Fibroblast of lung (primary cell): ENCODE measurements at regions not wholly inside any gene's neighbourhood (a gene's known extent, or its start where the extent isn't known, plus 50 kb on each side); places are given as distances from the start of the nearest gene placed in this dataset.
"Not testable (repeated sequence)": the region's sequence is repeated elsewhere in the genome, so short reads cannot be mapped to it uniquely, and the experiment has no call there.

Source experiments
- DNase-seq, 2 donors: peaks; one replicate each; pipeline versions ENCODE4 v3.0.0 to v3.0.0-alpha.2; 2010; ENCODE audit warnings: low read depth in 2 of 2
- H2AFZ ChIP-seq: 2 replicates; pipeline ENCODE4 v1.5.1; 2012; ENCODE audit warnings: low read length, control low read depth, inconsistent platforms
- H3K27ac ChIP-seq: 2 replicates; pipeline ENCODE4 v1.5.1; 2011; ENCODE audit warnings: low read length, control low read depth; ENCODE audit not compliant: insufficient read depth
- H3K27me3 ChIP-seq: 2 replicates; pipeline ENCODE4 v1.5.1; 2011; ENCODE audit warnings: mild to moderate bottlenecking, low read length; ENCODE audit not compliant: control insufficient read depth, insufficient read depth
- H3K36me3 ChIP-seq: 2 replicates; pipeline ENCODE4 v1.5.1; 2011; ENCODE audit warnings: low read length; ENCODE audit not compliant: control insufficient read depth, insufficient read depth
- H3K4me1 ChIP-seq: 2 replicates; pipeline ENCODE4 v1.5.1; 2011; ENCODE audit warnings: low read length; ENCODE audit not compliant: control insufficient read depth, insufficient read depth; ENCODE audit errors: extremely low read depth
- H3K4me2 ChIP-seq: 2 replicates; pipeline ENCODE4 v1.5.1; 2011; ENCODE audit warnings: low read length, control low read depth; ENCODE audit not compliant: insufficient read depth; ENCODE audit errors: extremely low read depth
- H3K4me3 ChIP-seq, 4 experiments: fragments of 200-600 bp in 1 of 4; sonication (generic) in 1 of 4; replicated peaks in 1 of 4; 2 replicates each; pipeline ENCODE4 v1.5.1; 2011 to 2016; ENCODE audit warnings: low read length in 4 of 4, low read depth in 3 of 4, mild to moderate bottlenecking in 3 of 4, control low read depth in 2 of 4, inconsistent platforms in 1 of 4, mixed read lengths in 1 of 4; ENCODE audit not compliant: insufficient read depth in 1 of 4; ENCODE audit errors: control extremely low read depth in 1 of 4
- H3K79me2 ChIP-seq: 2 replicates; pipeline ENCODE4 v1.5.1; 2012; ENCODE audit warnings: mild to moderate bottlenecking, low read length, inconsistent platforms; ENCODE audit not compliant: control insufficient read depth, insufficient read depth
- H3K9ac ChIP-seq: 2 replicates; pipeline ENCODE4 v1.5.1; 2011; ENCODE audit warnings: mild to moderate bottlenecking, low read length, control low read depth; ENCODE audit not compliant: insufficient read depth
- H3K9me3 ChIP-seq: 2 replicates; pipeline ENCODE4 v1.5.1; 2012; ENCODE audit warnings: low read depth, low read length; ENCODE audit not compliant: control insufficient read depth, insufficient read depth
- H4K20me1 ChIP-seq: 2 replicates; pipeline ENCODE4 v1.5.1; 2011; ENCODE audit warnings: low read length; ENCODE audit not compliant: control insufficient read depth, insufficient read depth; ENCODE audit errors: extremely low read depth
- EZH2 ChIP-seq: IDR thresholded peaks from 2 replicates; pipeline ENCODE4 v1.5.1; 2012; ENCODE audit warnings: low read length, control low read depth, mild to moderate bottlenecking; ENCODE audit errors: missing control alignments
- TF ChIP-seq, protein P1 (sequence below), 2 donors: IDR thresholded peaks in 1 of 2; conservative IDR thresholded peaks in 1 of 2; 1 replicate in 1 of 2; 2 replicates in 1 of 2; pipeline ENCODE4 v1.5.1; 2011 to 2012; ENCODE audit warnings: low read length in 2 of 2, control low read depth in 1 of 2, inconsistent platforms in 1 of 2, low read depth in 1 of 2, mild to moderate bottlenecking in 1 of 2

DNA sequence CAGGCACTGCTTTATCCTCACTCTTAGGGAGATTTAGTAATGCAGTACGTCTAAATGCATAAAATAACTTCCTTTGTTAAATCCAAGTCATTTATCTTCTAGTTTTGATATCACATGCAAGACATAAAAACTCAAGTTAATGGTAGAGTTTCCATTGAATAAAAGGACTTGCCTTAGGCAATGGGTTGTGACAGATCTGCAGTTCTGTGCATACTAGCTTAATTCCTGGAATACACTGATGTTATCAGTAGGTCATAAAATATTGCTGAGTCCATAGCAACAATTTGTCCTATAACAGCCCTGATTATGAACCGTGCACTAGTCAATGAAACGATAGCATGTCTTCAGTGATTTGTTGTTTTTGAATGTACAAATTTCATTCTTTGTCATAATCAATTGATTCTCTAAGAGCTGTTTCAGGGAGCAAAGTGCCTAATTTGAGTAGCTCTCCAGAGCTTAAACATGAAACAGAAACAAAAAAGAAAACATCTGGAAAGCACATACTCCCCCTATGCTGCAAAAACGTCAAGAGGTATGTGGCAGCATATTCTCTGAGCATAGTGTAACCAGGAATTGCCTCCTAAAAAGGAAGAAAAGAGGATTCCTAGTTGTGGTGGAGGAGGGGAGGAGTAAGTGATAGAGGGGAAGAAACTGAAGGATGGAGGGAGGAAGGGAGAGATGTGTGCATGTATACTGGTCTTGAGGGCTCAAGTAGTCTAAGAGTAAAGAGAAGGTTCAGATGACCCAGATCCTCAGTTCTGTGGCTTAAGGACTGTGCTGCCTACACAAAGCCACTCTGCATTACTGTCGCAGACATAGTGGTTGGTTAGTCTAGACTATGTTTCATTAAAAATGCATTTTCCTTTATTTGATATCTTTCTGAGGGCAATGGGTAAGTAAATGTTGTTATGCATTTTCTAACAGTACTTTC is 589.2 kb downstream of the PRR16 start:
- no peak overlapping the region for H2AFZ ChIP-seq
- H3K27ac ChIP-seq, result no peak overlapping the region
- DNase-seq, result peak in 1 of 2 donors; percentile 3
- no peak overlapping the region for H3K4me3 ChIP-seq
- H3K9me3 ChIP-seq, result no peaks in the 10 kb centered on the region
- no peaks in the 10 kb centered on the region for H3K27me3 ChIP-seq
- no peaks in the 10 kb centered on the region for H4K20me1 ChIP-seq
- H3K4me1 ChIP-seq, result no peaks in the 10 kb centered on the region
- H3K79me2 ChIP-seq, result no peaks in the 10 kb centered on the region
- TF ChIP-seq, protein P1, sequence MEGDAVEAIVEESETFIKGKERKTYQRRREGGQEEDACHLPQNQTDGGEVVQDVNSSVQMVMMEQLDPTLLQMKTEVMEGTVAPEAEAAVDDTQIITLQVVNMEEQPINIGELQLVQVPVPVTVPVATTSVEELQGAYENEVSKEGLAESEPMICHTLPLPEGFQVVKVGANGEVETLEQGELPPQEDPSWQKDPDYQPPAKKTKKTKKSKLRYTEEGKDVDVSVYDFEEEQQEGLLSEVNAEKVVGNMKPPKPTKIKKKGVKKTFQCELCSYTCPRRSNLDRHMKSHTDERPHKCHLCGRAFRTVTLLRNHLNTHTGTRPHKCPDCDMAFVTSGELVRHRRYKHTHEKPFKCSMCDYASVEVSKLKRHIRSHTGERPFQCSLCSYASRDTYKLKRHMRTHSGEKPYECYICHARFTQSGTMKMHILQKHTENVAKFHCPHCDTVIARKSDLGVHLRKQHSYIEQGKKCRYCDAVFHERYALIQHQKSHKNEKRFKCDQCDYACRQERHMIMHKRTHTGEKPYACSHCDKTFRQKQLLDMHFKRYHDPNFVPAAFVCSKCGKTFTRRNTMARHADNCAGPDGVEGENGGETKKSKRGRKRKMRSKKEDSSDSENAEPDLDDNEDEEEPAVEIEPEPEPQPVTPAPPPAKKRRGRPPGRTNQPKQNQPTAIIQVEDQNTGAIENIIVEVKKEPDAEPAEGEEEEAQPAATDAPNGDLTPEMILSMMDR (conservative IDR thresholded peaks at IDR 0.05 in 1 of 2, IDR thresholded peaks at IDR 0.05 in 1 of 2; ENCODE audit: low read depth in 1 of 2, low read length in 2 of 2), result no peak
- TF ChIP-seq EZH2, result no peak
- H3K9ac ChIP-seq, result no peak overlapping the region
- no peak overlapping the region for H3K4me2 ChIP-seq
- no peaks in the 10 kb centered on the region for H3K36me3 ChIP-seq

DNA sequence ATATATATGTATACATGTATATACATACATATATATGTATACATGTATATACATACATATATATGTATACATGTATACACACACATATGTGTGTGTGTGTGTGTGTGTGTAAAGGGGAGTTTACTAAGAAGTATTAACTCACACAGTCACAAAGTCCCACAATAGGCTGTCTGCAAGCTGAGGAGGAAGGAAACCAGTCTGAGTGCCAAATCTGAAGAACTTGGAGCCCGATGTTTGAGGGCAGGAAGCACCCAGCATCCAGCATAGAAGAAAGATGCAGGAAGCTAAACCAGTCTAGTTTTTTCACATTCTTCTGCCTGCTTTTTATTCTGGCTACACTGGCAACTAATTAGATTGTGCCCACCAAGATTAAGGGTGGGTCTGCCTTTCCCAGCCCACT is 591.5 kb downstream of the PRR16 start:
- no peak overlapping the region for H3K27ac ChIP-seq
- H3K36me3 ChIP-seq, result no peaks in the 10 kb centered on the region
- H3K9me3 ChIP-seq, result no peaks in the 10 kb centered on the region
- no peaks in the 10 kb centered on the region for H3K4me1 ChIP-seq
- no peaks in the 10 kb centered on the region for H3K79me2 ChIP-seq
- no peak for DNase-seq
- TF ChIP-seq, protein P1 (conservative IDR thresholded peaks at IDR 0.05 in 1 of 2, IDR thresholded peaks at IDR 0.05 in 1 of 2; ENCODE audit: low read depth in 1 of 2, low read length in 2 of 2), result no peak
- TF ChIP-seq EZH2, result no peak
- H3K9ac ChIP-seq, result no peak overlapping the region
- H3K27me3 ChIP-seq, result no peaks in the 10 kb centered on the region
- no peak overlapping the region for H2AFZ ChIP-seq
- no peak overlapping the region for H3K4me3 ChIP-seq
- no peaks in the 10 kb centered on the region for H4K20me1 ChIP-seq
- H3K4me2 ChIP-seq, result no peak overlapping the region

DNA sequence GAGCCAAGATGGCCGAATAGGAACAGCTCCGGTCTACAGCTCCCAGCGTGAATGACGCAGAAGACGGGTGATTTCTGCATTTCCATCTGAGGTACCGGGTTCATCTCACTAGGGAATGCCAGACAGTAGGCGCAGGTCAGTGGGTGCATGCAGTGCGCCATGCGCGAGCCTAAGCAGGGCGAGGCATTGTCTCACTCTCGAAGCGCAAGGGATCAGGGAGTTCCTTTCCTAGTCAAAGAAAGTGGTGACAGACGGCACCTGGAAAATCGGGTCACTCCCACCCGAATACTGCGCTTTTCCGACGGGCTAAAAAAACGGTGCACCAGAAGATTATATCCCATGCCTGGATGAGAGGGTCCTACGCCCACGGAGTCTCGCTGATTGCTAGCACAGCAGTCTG is 600.1 kb downstream of the PRR16 start:
- not testable (repeated sequence) for H3K27ac ChIP-seq, H3K9me3 ChIP-seq, H3K27me3 ChIP-seq, H3K36me3 ChIP-seq, H4K20me1 ChIP-seq, H3K4me2 ChIP-seq, H3K4me3 ChIP-seq, H3K4me1 ChIP-seq, H3K79me2 ChIP-seq, DNase-seq, H3K9ac ChIP-seq, H2AFZ ChIP-seq
